H9 (cell line): ENCODE measurements at regions not wholly inside any gene's neighbourhood (a gene's known extent, or its start where the extent isn't known, plus 50 kb on each side); places are given as distances from the start of the nearest gene placed in this dataset.

Source experiments
- DNase-seq: peaks from one replicate; pipeline ENCODE4 v3.0.0-alpha.2; 2017
- H2AFZ ChIP-seq: one replicate; pipeline ENCODE4 v1.6.1; 2013; ENCODE audit warnings: mild to moderate bottlenecking, low read length, control low read depth, moderate library complexity
- H2AK5ac ChIP-seq: 2 replicates; pipeline ENCODE4 v1.6.1; 2013; ENCODE audit warnings: low read length, control low read depth, mixed read lengths; ENCODE audit not compliant: insufficient read length
- H2BK120ac ChIP-seq: one replicate; pipeline ENCODE4 v1.6.1; 2013; ENCODE audit warnings: low read depth, mild to moderate bottlenecking, low read length, control low read depth, inconsistent platforms; ENCODE audit not compliant: poor library complexity, severe bottlenecking
- H2BK12ac ChIP-seq: 2 replicates; pipeline ENCODE4 v1.6.1; 2013; ENCODE audit warnings: low read length, control low read depth, mixed read lengths, low read depth; ENCODE audit not compliant: insufficient read length
- H2BK15ac ChIP-seq: 2 replicates; pipeline ENCODE4 v1.6.1; 2013; ENCODE audit warnings: low read depth, low read length, control low read depth
- H2BK20ac ChIP-seq: one replicate; pipeline ENCODE4 v1.6.1; 2013; ENCODE audit warnings: low read depth, mild to moderate bottlenecking, low read length, control low read depth, inconsistent platforms; ENCODE audit not compliant: poor library complexity, severe bottlenecking
- H2BK5ac ChIP-seq: 2 replicates; pipeline ENCODE4 v1.6.1; 2013; ENCODE audit warnings: low read length, control low read depth, mixed read lengths; ENCODE audit not compliant: insufficient read length
- H3K14ac ChIP-seq: 2 replicates; pipeline ENCODE4 v1.6.1; 2013; ENCODE audit warnings: low read length, control low read depth; ENCODE audit not compliant: insufficient read depth
- H3K18ac ChIP-seq: 2 replicates; pipeline ENCODE4 v1.6.1; 2013; ENCODE audit warnings: low read depth, mild to moderate bottlenecking, mixed read lengths, low read length, control low read depth; ENCODE audit not compliant: insufficient read length
- H3K23ac ChIP-seq: 2 replicates; pipeline ENCODE4 v1.6.1; 2013; ENCODE audit warnings: low read length, control low read depth, mixed read lengths, low read depth; ENCODE audit not compliant: insufficient read length
- H3K23me2 ChIP-seq: 2 replicates; pipeline ENCODE4 v1.6.1; 2013; ENCODE audit warnings: low read depth, mild to moderate bottlenecking, mixed read lengths, low read length, control low read depth; ENCODE audit not compliant: insufficient read length, poor library complexity, severe bottlenecking
- H3K27ac ChIP-seq: 2 replicates; pipeline ENCODE4 v1.5.1; 2013; ENCODE audit warnings: low read length, control low read depth, mixed read lengths, low read depth; ENCODE audit not compliant: insufficient read length
- H3K27me3 ChIP-seq: 2 replicates; pipeline ENCODE4 v1.6.1; 2013; ENCODE audit warnings: low read length, control low read depth, inconsistent platforms; ENCODE audit not compliant: insufficient read depth
- H3K4ac ChIP-seq: 2 replicates; pipeline ENCODE4 v1.6.1; 2013; ENCODE audit warnings: low read depth, mild to moderate bottlenecking, control low read depth, inconsistent platforms, low read length, moderate library complexity
- H3K4me1 ChIP-seq: 2 replicates; pipeline ENCODE4 v1.6.1; 2013; ENCODE audit warnings: low read length, control low read depth, inconsistent platforms; ENCODE audit not compliant: insufficient read depth
- H3K4me2 ChIP-seq: 2 replicates; pipeline ENCODE4 v1.6.1; 2013; ENCODE audit warnings: low read length, control low read depth, mixed read lengths; ENCODE audit not compliant: insufficient read length, insufficient read depth
- H3K56ac ChIP-seq: 2 replicates; pipeline ENCODE4 v1.6.1; 2013; ENCODE audit warnings: low read depth, mild to moderate bottlenecking, mixed read lengths, low read length, control low read depth; ENCODE audit not compliant: insufficient read length
- H3K79me1 ChIP-seq: 2 replicates; pipeline ENCODE4 v1.6.1; 2013; ENCODE audit warnings: low read depth, mild to moderate bottlenecking, moderate library complexity, low read length, control low read depth, inconsistent platforms; ENCODE audit not compliant: insufficient read depth, poor library complexity, severe bottlenecking
- H3K79me2 ChIP-seq: 2 replicates; pipeline ENCODE4 v1.6.1; 2013; ENCODE audit warnings: low read length, control low read depth, inconsistent platforms; ENCODE audit not compliant: insufficient read depth
- H3K9ac ChIP-seq: 2 replicates; pipeline ENCODE4 v1.6.1; 2013; ENCODE audit warnings: low read length, control low read depth, mixed read lengths; ENCODE audit not compliant: insufficient read length; ENCODE audit errors: extremely low read depth
- H3K9me3 ChIP-seq: one replicate; pipeline ENCODE4 v1.6.1; 2013; ENCODE audit warnings: low read depth, low read length, inconsistent platforms; ENCODE audit not compliant: control insufficient read depth
- H3T11ph ChIP-seq: one replicate; pipeline ENCODE4 v1.6.1; 2013; ENCODE audit warnings: mild to moderate bottlenecking, low read length, control low read depth, inconsistent platforms
- H4K20me1 ChIP-seq: one replicate; pipeline ENCODE4 v1.6.1; 2013; ENCODE audit not compliant: control insufficient read depth, insufficient read length, insufficient read depth
- H4K5ac ChIP-seq: 2 replicates; pipeline ENCODE4 v1.6.1; 2013; ENCODE audit warnings: low read depth, mild to moderate bottlenecking, mixed read lengths, low read length, control low read depth; ENCODE audit not compliant: insufficient read length
- H4K8ac ChIP-seq: replicated peaks from 2 replicates; pipeline ENCODE4 v1.6.1; 2013; ENCODE audit warnings: low read length, control low read depth, mixed read lengths, low read depth; ENCODE audit not compliant: insufficient read length
- H4K91ac ChIP-seq: 2 replicates; pipeline ENCODE4 v1.6.1; 2013; ENCODE audit warnings: low read depth, mild to moderate bottlenecking, moderate library complexity, mixed read lengths, low read length, control low read depth; ENCODE audit not compliant: insufficient read length
- H3K27ac Mint-ChIP-seq, 3 experiments: 2 replicates in 2 of 3; 3 replicates in 1 of 3; pipeline ENCODE4 v1.8.0; 2020 to 2021; ENCODE audit warnings: mixed read lengths in 3 of 3, mild to moderate bottlenecking in 1 of 3, moderate library complexity in 1 of 3
- H3K27me3 Mint-ChIP-seq: 2 replicates; pipeline ENCODE4 v1.8.0; 2021; ENCODE audit warnings: low read depth, mild to moderate bottlenecking, moderate library complexity, mixed read lengths
- H3K36me3 Mint-ChIP-seq, 3 experiments: 2 replicates in 2 of 3; 3 replicates in 1 of 3; pipeline ENCODE4 v1.8.0; 2020 to 2021; ENCODE audit warnings: low read depth in 3 of 3, mixed read lengths in 3 of 3; ENCODE audit not compliant: insufficient read depth in 1 of 3
- H3K4me1 Mint-ChIP-seq, 2 experiments: 2 replicates each; pipeline ENCODE4 v1.8.0; 2020; ENCODE audit warnings: mixed read lengths in 2 of 2
- H3K4me3 Mint-ChIP-seq, 2 experiments: 2 replicates in 1 of 2; 3 replicates in 1 of 2; pipeline ENCODE4 v1.8.0; 2020 to 2021; ENCODE audit warnings: mild to moderate bottlenecking in 2 of 2, mixed read lengths in 2 of 2, moderate library complexity in 1 of 2
- H3K9me3 Mint-ChIP-seq, 2 experiments: 2 replicates in 1 of 2; 3 replicates in 1 of 2; pipeline ENCODE4 v1.8.0; 2020; ENCODE audit warnings: mild to moderate bottlenecking in 2 of 2, mixed read lengths in 2 of 2, moderate library complexity in 1 of 2
- CTCF ChIP-seq: fragments of 200-600 bp; sonication (generic); conservative IDR thresholded peaks from 3 replicates; pipeline ENCODE4 v1.8.0; 2021; ENCODE audit warnings: antibody characterized with exemption, mild to moderate bottlenecking
- WGBS: extraction: QIAGEN DNeasy Blood & Tissue Kit; methylation state at CpG from one replicate; pipeline ENCODE4 v1.1.7; 2013; ENCODE audit warnings: missing lambda C conversion rate, low lambda C conversion rate, mixed read lengths; ENCODE audit not compliant: insufficient read length; ENCODE audit errors: extremely low coverage; 5-methylcytosine and 5-hydroxymethylcytosine counted together

GRCh38 chr5:61635271-61635670 is 303.2 kb downstream of the ZSWIM6 start:
- Histone ChIP-seq H3K4me1 (no peaks in the 10 kb centered on the region; the same call in 1 of the 2 replicates), H3K79me1 (no peaks in the 10 kb centered on the region), H2AFZ (no peak overlapping the region), H3K23me2 (no peaks in the 10 kb centered on the region), H4K5ac (no peak overlapping the region), H3T11ph (no peak overlapping the region), H3K9ac (no peak overlapping the region), H2BK15ac (no peak overlapping the region), H3K14ac (no peak overlapping the region), H3K27ac (no peak overlapping the region), H3K56ac (no peak overlapping the region), H3K18ac (no peak overlapping the region), H3K9me3 (no peaks in the 10 kb centered on the region), H3K23ac (no peak overlapping the region), H2BK5ac (no peak overlapping the region), H4K20me1 (no peaks in the 10 kb centered on the region), H4K8ac (no peak overlapping the region), H3K79me2 (no peaks in the 10 kb centered on the region), H2AK5ac (no peak overlapping the region), H2BK120ac (no peak overlapping the region), H3K4ac (no peak overlapping the region), H4K91ac (no peak overlapping the region), H3K27me3 (no peaks in the 10 kb centered on the region), H2BK20ac (no peak overlapping the region), H2BK12ac (no peak overlapping the region), H3K4me2 (no peak overlapping the region)
- WGBS, result no CpG with 5 or more reads among the region's 3 CpGs
- no peaks in the 10 kb centered on the region; a peak in 1 of 5 replicates for H3K9me3 Mint-ChIP-seq
- no peak for DNase-seq
- H3K36me3 Mint-ChIP-seq, result no peaks in the 10 kb centered on the region
- no peak for TF ChIP-seq CTCF
- H3K27me3 Mint-ChIP-seq, result no peaks in the 10 kb centered on the region; the same call in 1 of the 2 replicates
- H3K4me3 Mint-ChIP-seq, result no peak overlapping the region
- H3K27ac Mint-ChIP-seq, result no peak overlapping the region
- H3K4me1 Mint-ChIP-seq, result peaks cover 21 to 33% of the 10 kb centered on the region in 2 experiments
